Ishikawa (cell line): ENCODE measurements at regions not wholly inside any gene's neighbourhood (a gene's known extent, or its start where the extent isn't known, plus 50 kb on each side); places are given as distances from the start of the nearest gene placed in this dataset.

Experiments
- CEBPB ChIP-seq: IDR thresholded peaks from 2 replicates; pipeline ENCODE4 v1.6.1; 2012
- CREB1 ChIP-seq: IDR thresholded peaks from 2 replicates; pipeline ENCODE4 v1.6.1; 2012; ENCODE audit warnings: low read depth
- EGR1 ChIP-seq: IDR thresholded peaks from 2 replicates; pipeline ENCODE4 v1.6.1; 2012
- EP300 ChIP-seq: IDR thresholded peaks from 2 replicates; pipeline ENCODE4 v1.6.1; 2012; ENCODE audit warnings: borderline replicate concordance
- FOXM1 ChIP-seq: IDR thresholded peaks from 2 replicates; pipeline ENCODE4 v1.6.1; 2012; ENCODE audit warnings: low read depth, borderline replicate concordance
- MAX ChIP-seq: IDR thresholded peaks from 2 replicates; pipeline ENCODE4 v1.6.1; 2012
- NFIC ChIP-seq: IDR thresholded peaks from 2 replicates; pipeline ENCODE4 v1.6.1; 2012
- RAD21 ChIP-seq: IDR thresholded peaks from 2 replicates; pipeline ENCODE4 v1.6.1; 2012; ENCODE audit warnings: low read depth
- TAF1 ChIP-seq: IDR thresholded peaks from 2 replicates; pipeline ENCODE4 v1.6.1; 2012; ENCODE audit warnings: low read depth, mild to moderate bottlenecking
- TCF12 ChIP-seq: IDR thresholded peaks from 2 replicates; pipeline ENCODE4 v1.6.1; 2012; ENCODE audit warnings: low read depth
- TEAD4 ChIP-seq: IDR thresholded peaks from 2 replicates; pipeline ENCODE4 v1.6.1; 2012
- YY1 ChIP-seq: IDR thresholded peaks from 2 replicates; pipeline ENCODE4 v1.6.1; 2012; ENCODE audit warnings: low read depth
- ZBTB7A ChIP-seq: IDR thresholded peaks from 2 replicates; pipeline ENCODE4 v1.6.1; 2012; ENCODE audit warnings: low read depth
- TF ChIP-seq, protein P1 (sequence below): IDR thresholded peaks from 2 replicates; pipeline ENCODE4 v1.6.1; 2012
- TF ChIP-seq, protein P2 (sequence below): IDR thresholded peaks from 2 replicates; pipeline ENCODE4 v1.6.1; 2012; ENCODE audit warnings: low read depth, mild to moderate bottlenecking

GRCh38 chr1:161440312-161440894, 64.9 kb upstream of the FCGR2A start:
- TF ChIP-seq MAX (peak; percentile 21; the same call in 1 of the 2 replicates), EGR1 (no peak), NFIC (no peak), CREB1 (no peak), ZBTB7A (peak; percentile 87), TEAD4 (0 out of 2 replicates have a peak, but pooled peaks have one; percentile 2), RAD21 (peak; percentile 18; the same call in 1 of the 2 replicates), TCF12 (0 out of 2 replicates have a peak, but pooled peaks have one; percentile 32)
- TF ChIP-seq, protein P1, sequence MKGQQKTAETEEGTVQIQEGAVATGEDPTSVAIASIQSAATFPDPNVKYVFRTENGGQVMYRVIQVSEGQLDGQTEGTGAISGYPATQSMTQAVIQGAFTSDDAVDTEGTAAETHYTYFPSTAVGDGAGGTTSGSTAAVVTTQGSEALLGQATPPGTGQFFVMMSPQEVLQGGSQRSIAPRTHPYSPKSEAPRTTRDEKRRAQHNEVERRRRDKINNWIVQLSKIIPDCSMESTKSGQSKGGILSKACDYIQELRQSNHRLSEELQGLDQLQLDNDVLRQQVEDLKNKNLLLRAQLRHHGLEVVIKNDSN, result no peak

GRCh38 chr1:161439280-161440232, 65.7 kb upstream of the FCGR2A start:
- TF ChIP-seq TCF12 (no peak), TEAD4 (0 out of 2 replicates have a peak, but pooled peaks have one; percentile 8), MAX (0 out of 2 replicates have a peak, but pooled peaks have one; percentile 32), YY1 (no peak), CREB1 (no peak), RAD21 (no peak), CEBPB (no peak), FOXM1 (no peak), NFIC (no peak)
- TF ChIP-seq, protein P1, result no peak
- TF ChIP-seq, protein P2, sequence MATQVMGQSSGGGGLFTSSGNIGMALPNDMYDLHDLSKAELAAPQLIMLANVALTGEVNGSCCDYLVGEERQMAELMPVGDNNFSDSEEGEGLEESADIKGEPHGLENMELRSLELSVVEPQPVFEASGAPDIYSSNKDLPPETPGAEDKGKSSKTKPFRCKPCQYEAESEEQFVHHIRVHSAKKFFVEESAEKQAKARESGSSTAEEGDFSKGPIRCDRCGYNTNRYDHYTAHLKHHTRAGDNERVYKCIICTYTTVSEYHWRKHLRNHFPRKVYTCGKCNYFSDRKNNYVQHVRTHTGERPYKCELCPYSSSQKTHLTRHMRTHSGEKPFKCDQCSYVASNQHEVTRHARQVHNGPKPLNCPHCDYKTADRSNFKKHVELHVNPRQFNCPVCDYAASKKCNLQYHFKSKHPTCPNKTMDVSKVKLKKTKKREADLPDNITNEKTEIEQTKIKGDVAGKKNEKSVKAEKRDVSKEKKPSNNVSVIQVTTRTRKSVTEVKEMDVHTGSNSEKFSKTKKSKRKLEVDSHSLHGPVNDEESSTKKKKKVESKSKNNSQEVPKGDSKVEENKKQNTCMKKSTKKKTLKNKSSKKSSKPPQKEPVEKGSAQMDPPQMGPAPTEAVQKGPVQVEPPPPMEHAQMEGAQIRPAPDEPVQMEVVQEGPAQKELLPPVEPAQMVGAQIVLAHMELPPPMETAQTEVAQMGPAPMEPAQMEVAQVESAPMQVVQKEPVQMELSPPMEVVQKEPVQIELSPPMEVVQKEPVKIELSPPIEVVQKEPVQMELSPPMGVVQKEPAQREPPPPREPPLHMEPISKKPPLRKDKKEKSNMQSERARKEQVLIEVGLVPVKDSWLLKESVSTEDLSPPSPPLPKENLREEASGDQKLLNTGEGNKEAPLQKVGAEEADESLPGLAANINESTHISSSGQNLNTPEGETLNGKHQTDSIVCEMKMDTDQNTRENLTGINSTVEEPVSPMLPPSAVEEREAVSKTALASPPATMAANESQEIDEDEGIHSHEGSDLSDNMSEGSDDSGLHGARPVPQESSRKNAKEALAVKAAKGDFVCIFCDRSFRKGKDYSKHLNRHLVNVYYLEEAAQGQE, result no peak

DNA sequence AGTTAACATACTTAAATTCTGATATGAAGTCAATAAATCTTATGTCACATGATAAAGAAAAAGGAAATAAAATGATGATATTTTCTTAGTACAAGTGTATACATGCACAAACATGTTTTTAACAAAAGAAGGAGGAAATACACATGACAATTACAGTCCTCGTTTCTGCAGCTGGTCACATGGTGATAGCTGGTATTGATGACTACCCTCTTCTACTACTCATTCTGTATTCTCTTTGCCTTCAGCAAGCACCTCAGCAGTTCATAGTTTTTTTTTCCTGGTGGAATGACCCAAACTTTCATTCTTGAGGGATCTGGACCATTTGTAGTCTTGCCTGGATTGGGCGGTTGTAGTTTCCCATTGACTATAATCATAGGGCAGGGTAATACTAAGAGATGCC, 64.4 kb upstream of the CFAP126 start:
- TF ChIP-seq MAX (no peak), YY1 (no peak), FOXM1 (no peak), ZBTB7A (no peak), TAF1 (no peak), CEBPB (no peak), TCF12 (no peak), EP300 (no peak), TEAD4 (no peak), EGR1 (no peak)
- TF ChIP-seq, protein P2, result no peak
- TF ChIP-seq, protein P1, result no peak

- TF ChIP-seq TEAD4, result peak; percentile 71
- TF ChIP-seq ZBTB7A, result no peak
- TF ChIP-seq FOXM1, result no peak
- TF ChIP-seq TAF1, result no peak
- TF ChIP-seq MAX, result no peak
Measured at GRCh38 chr1:161427733-161428516, 60.2 kb upstream of the CFAP126 start.
